Fibroblast of skin of scalp (primary cell): ENCODE measurements at regions not wholly inside any gene's neighbourhood (a gene's known extent, or its start where the extent isn't known, plus 50 kb on each side); places are given as distances from the start of the nearest gene placed in this dataset.

Experiments used
- DNase-seq: peaks from one replicate; pipeline ENCODE4 v3.0.0-alpha.2; 2013

- DNase-seq: no peak
Measured at GRCh38 chr10:2949221-2949947, 118.0 kb upstream of the PFKP start.

- DNase-seq: no peak
Measured at GRCh38 chr10:2948127-2948854, 119.1 kb upstream of the PFKP start.

GRCh38 chr10:2944788-2945187, 122.6 kb upstream of the PFKP start:
- DNase-seq: no peak

GRCh38 chr10:2943932-2944614, 123.3 kb upstream of the PFKP start:
- DNase-seq: no peak

- DNase-seq: no peak
Measured at GRCh38 chr10:2942938-2943337, 124.4 kb upstream of the PFKP start.

GRCh38 chr10:2938869-2939268, 128.5 kb upstream of the PFKP start:
- peak; percentile 35 for DNase-seq

GRCh38 chr10:2936816-2937215, 130.5 kb upstream of the PFKP start:
- DNase-seq: peak; percentile 47

GRCh38 chr10:2935647-2936386, 131.5 kb upstream of the PFKP start:
- no peak for DNase-seq

GRCh38 chr10:2933924-2934323, 133.4 kb upstream of the PFKP start:
- DNase-seq: no peak

- peak; percentile 35 for DNase-seq
Measured at GRCh38 chr10:2933519-2933918, 133.8 kb upstream of the PFKP start.

GRCh38 chr10:2933071-2933470, 134.3 kb upstream of the PFKP start:
- no peak for DNase-seq

GRCh38 chr10:2929480-2930258, 137.7 kb upstream of the PFKP start:
- no peak for DNase-seq

- DNase-seq: peak; percentile 61
Measured at GRCh38 chr10:2927958-2928840, 139.1 kb upstream of the PFKP start.

GRCh38 chr10:2926918-2927660, 140.3 kb upstream of the PFKP start:
- no peak for DNase-seq

- DNase-seq: peak; percentile 69
Measured at GRCh38 chr10:2925631-2926030, 141.7 kb upstream of the PFKP start.

GRCh38 chr10:2924431-2924830, 142.9 kb upstream of the PFKP start:
- DNase-seq: no peak

- no peak for DNase-seq
Measured at GRCh38 chr10:2921956-2922680, 145.2 kb upstream of the PFKP start.

- DNase-seq: no peak
Measured at GRCh38 chr10:2920637-2921036, 146.7 kb upstream of the PFKP start.

GRCh38 chr10:2920168-2920567, 147.2 kb upstream of the PFKP start:
- DNase-seq: no peak

GRCh38 chr10:2919016-2919415, 148.3 kb upstream of the PFKP start:
- DNase-seq: no peak
